Bronchial epithelial cell (primary cell): ENCODE measurements at regions not wholly inside any gene's neighbourhood (a gene's known extent, or its start where the extent isn't known, plus 50 kb on each side); places are given as distances from the start of the nearest gene placed in this dataset.

Experiments used
- DNase-seq: peaks from one replicate; pipeline ENCODE4 v3.0.0-alpha.2; 2010; ENCODE audit warnings: low read depth
- FAIRE-seq: peaks from 2 replicates; lab custom pipeline; 2011; peaks lifted over from hg19 to GRCh38; lab: Jason Lieb, UNC
- H3K27me3 ChIP-seq: 2 replicates; pipeline ENCODE4 v1.5.1; 2011; ENCODE audit warnings: low read length; ENCODE audit not compliant: control insufficient read depth, insufficient read depth
- H3K36me3 ChIP-seq: 2 replicates; pipeline ENCODE4 v1.5.1; 2011; ENCODE audit warnings: low read length; ENCODE audit not compliant: control insufficient read depth, insufficient read depth
- H3K4me3 ChIP-seq: 2 replicates; pipeline ENCODE4 v1.5.1; 2011; ENCODE audit warnings: mild to moderate bottlenecking, low read depth, low read length, control low read depth
- CTCF ChIP-seq: IDR thresholded peaks from 2 replicates; pipeline ENCODE4 v1.5.1; 2011; ENCODE audit warnings: mild to moderate bottlenecking, moderate library complexity, low read length, control low read depth, inconsistent platforms; ENCODE audit not compliant: insufficient read depth, severe bottlenecking

GRCh38 chr1:104098837-104099236 lies 349.1 kb downstream of the AMY1C start:
- Histone ChIP-seq H3K4me3 (no peak overlapping the region), H3K27me3 (no peaks in the 10 kb centered on the region), H3K36me3 (no peaks in the 10 kb centered on the region)
- no peak for TF ChIP-seq CTCF
- FAIRE-seq (no peak), DNase-seq (no peak)

GRCh38 chr1:104100115-104100514 lies 350.4 kb downstream of the AMY1C start:
- DNase-seq (no peak), FAIRE-seq (no peak)
- H3K36me3 ChIP-seq = no peaks in the 10 kb centered on the region
- H3K27me3 ChIP-seq = no peaks in the 10 kb centered on the region
- TF ChIP-seq CTCF = no peak
- no peak overlapping the region for H3K4me3 ChIP-seq

GRCh38 chr1:104105465-104105864 lies 355.8 kb downstream of the AMY1C start:
- Histone ChIP-seq H3K36me3 (no peaks in the 10 kb centered on the region), H3K4me3 (no peak overlapping the region), H3K27me3 (no peaks in the 10 kb centered on the region)
- TF ChIP-seq CTCF = no peak
- FAIRE-seq (no peak), DNase-seq (no peak)

GRCh38 chr1:104120525-104120924 lies 370.8 kb downstream of the AMY1C start:
- Histone ChIP-seq H3K27me3 (no peaks in the 10 kb centered on the region), H3K36me3 (no peaks in the 10 kb centered on the region), H3K4me3 (no peak overlapping the region)
- no peak for TF ChIP-seq CTCF
- no peak for FAIRE-seq
- DNase-seq = no peak

GRCh38 chr1:104121271-104121670 lies 371.6 kb downstream of the AMY1C start:
- no peak for TF ChIP-seq CTCF
- FAIRE-seq (no peak), DNase-seq (no peak)
- Histone ChIP-seq H3K27me3 (no peaks in the 10 kb centered on the region), H3K4me3 (no peak overlapping the region), H3K36me3 (no peaks in the 10 kb centered on the region)

GRCh38 chr1:104125266-104125665 lies 375.6 kb downstream of the AMY1C start:
- H3K4me3 ChIP-seq = no peak overlapping the region
- no peaks in the 10 kb centered on the region for H3K27me3 ChIP-seq
- H3K36me3 ChIP-seq = no peaks in the 10 kb centered on the region
- TF ChIP-seq CTCF = no peak
- DNase-seq (no peak), FAIRE-seq (no peak)
